HEK293T (cell line): ENCODE measurements at regions not wholly inside any gene's neighbourhood (a gene's known extent, or its start where the extent isn't known, plus 50 kb on each side); places are given as distances from the start of the nearest gene placed in this dataset.

Source experiments
- CTCF ChIA-PET: fragments of 350-600 bp; formaldehyde crosslinking; extraction: SDS; loops from one replicate; lab custom pipeline; 2021; ENCODE audit warnings: antibody characterized with exemption, inconsistent platforms; lab: Yijun Ruan, JAX
- POLR2A ChIA-PET: fragments of 350-600 bp; formaldehyde crosslinking; extraction: SDS; loops from one replicate; lab custom pipeline; 2020; ENCODE audit warnings: antibody characterized with exemption, inconsistent platforms; lab: Yijun Ruan, JAX
- DNase-seq: peaks from one replicate; pipeline ENCODE4 v3.0.0; 2012; ENCODE audit warnings: mixed read lengths; ENCODE audit errors: extremely low spot score
- ARNT ChIP-seq: fragments of 450-650 bp; IDR thresholded peaks from 2 replicates; pipeline ENCODE4 v1.6.1; 2017; ENCODE audit warnings: mild to moderate bottlenecking
- BHLHE40 ChIP-seq: fragments of 450-650 bp; IDR thresholded peaks from 2 replicates; pipeline ENCODE4 v1.6.1; 2016; ENCODE audit warnings: mild to moderate bottlenecking, moderate library complexity, borderline replicate concordance
- CTBP1 ChIP-seq: fragments of 450-650 bp; IDR thresholded peaks from 2 replicates; pipeline ENCODE4 v1.6.1; 2016; ENCODE audit warnings: borderline replicate concordance
- ELF4 ChIP-seq: fragments of 450-650 bp; IDR thresholded peaks from 2 replicates; pipeline ENCODE4 v1.6.1; 2017; ENCODE audit warnings: antibody characterized with exemption
- FOXA1 ChIP-seq: fragments of 450-650 bp; IDR thresholded peaks from 2 replicates; pipeline ENCODE4 v1.6.1; 2016; ENCODE audit warnings: mild to moderate bottlenecking
- FOXK2 ChIP-seq: fragments of 450-650 bp; IDR thresholded peaks from 2 replicates; pipeline ENCODE4 v1.6.1; 2016; ENCODE audit warnings: mild to moderate bottlenecking
- FOXM1 ChIP-seq: fragments of 450-650 bp; IDR thresholded peaks from 2 replicates; pipeline ENCODE4 v1.6.1; 2017; ENCODE audit warnings: mild to moderate bottlenecking, borderline replicate concordance
- HDGF ChIP-seq: fragments of 450-650 bp; IDR thresholded peaks from 2 replicates; pipeline ENCODE4 v1.6.1; 2017; ENCODE audit warnings: antibody characterized with exemption, borderline replicate concordance
- L3MBTL2 ChIP-seq: fragments of 450-650 bp; conservative IDR thresholded peaks from 2 replicates; pipeline ENCODE4 v1.6.1; 2016; ENCODE audit warnings: mild to moderate bottlenecking
- LEF1 ChIP-seq: fragments of 450-650 bp; IDR thresholded peaks from 2 replicates; pipeline ENCODE4 v1.6.1; 2017; ENCODE audit warnings: mild to moderate bottlenecking, borderline replicate concordance
- NFRKB ChIP-seq: fragments of 450-650 bp; IDR thresholded peaks from 2 replicates; pipeline ENCODE4 v1.6.1; 2016; ENCODE audit warnings: mild to moderate bottlenecking, moderate library complexity
- PKNOX1 ChIP-seq: fragments of 450-650 bp; IDR thresholded peaks from 2 replicates; pipeline ENCODE4 v1.6.1; 2016
- SP1 ChIP-seq: fragments of 450-650 bp; IDR thresholded peaks from 2 replicates; pipeline ENCODE4 v1.6.1; 2017
- SUZ12 ChIP-seq: fragments of 450-650 bp; IDR thresholded peaks from 2 replicates; pipeline ENCODE4 v1.6.1; 2016; ENCODE audit warnings: mild to moderate bottlenecking
- TARDBP ChIP-seq: fragments of 450-650 bp; IDR thresholded peaks from 2 replicates; pipeline ENCODE4 v1.6.1; 2016
- ZNF384 ChIP-seq: fragments of 450-650 bp; IDR thresholded peaks from 2 replicates; pipeline ENCODE4 v1.6.1; 2016

DNA sequence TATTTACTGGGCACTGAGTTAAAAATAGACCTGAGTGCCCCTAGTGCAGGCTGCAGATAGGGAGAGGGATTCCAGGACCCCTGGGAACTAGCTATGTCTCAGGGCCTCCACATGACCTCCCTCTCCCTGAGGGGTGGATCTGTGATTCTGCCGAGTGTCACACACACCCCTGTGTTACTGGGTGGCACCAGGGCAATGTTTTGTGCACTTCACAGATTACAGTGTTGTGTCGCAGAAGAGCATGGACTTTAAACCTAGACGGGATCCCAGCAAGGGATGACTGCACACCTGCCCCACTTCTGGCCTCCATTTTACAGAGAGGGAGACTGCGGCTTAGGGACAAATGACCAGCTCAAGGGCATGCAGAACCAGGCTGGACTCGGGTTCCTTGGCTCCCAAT is 65.6 kb downstream of the ZFP36L2 start:
- POLR2A ChIA-PET = no interaction called here

GRCh38 chr2:43159797-43160196 is 66.6 kb downstream of the ZFP36L2 start:
- TF ChIP-seq NFRKB (no peak), LEF1 (no peak), SUZ12 (no peak), L3MBTL2 (no peak), SP1 (no peak), CTBP1 (no peak), ARNT (no peak), HDGF (no peak)
- ChIA-PET CTCF (no interaction called here), POLR2A (no interaction called here)
- no peak for DNase-seq

More for the DNA sequence above, 65.6 kb downstream of the ZFP36L2 start:
- no peak for TF ChIP-seq SUZ12
- no peak for TF ChIP-seq ARNT
- no peak for TF ChIP-seq FOXA1
- TF ChIP-seq FOXM1 = no peak
- TF ChIP-seq TARDBP = no peak
- no peak for TF ChIP-seq BHLHE40
- no peak for TF ChIP-seq L3MBTL2
- TF ChIP-seq CTBP1 = no peak
- TF ChIP-seq ZNF384 = no peak
- TF ChIP-seq SP1 = no peak
- no peak for TF ChIP-seq PKNOX1
- TF ChIP-seq LEF1 = no peak
- no peak for TF ChIP-seq NFRKB
- TF ChIP-seq HDGF = no peak
- TF ChIP-seq FOXK2 = no peak
- TF ChIP-seq ELF4 = no peak
- DNase-seq = no peak
- CTCF ChIA-PET = interaction anchor here (0.6 to 0.9 kb wide), 3 partner anchors 9 to 105 kb away, joined by 3 to 5 read pairs (median 3); no protein-coding TSS in a partner anchor

GRCh38 chr2:43158259-43158880 is 68.0 kb downstream of the ZFP36L2 start:
- CTCF ChIA-PET = interaction anchor here (1.5 kb wide), 1 partner anchor 12 kb away, joined by 4 read pairs; no protein-coding TSS in a partner anchor
- no peak for TF ChIP-seq BHLHE40
- no peak for TF ChIP-seq CTBP1
- no peak for TF ChIP-seq FOXM1
- TF ChIP-seq NFRKB = no peak
- TF ChIP-seq ZNF384 = no peak
- TF ChIP-seq HDGF = no peak
- TF ChIP-seq PKNOX1 = no peak
- no peak for TF ChIP-seq TARDBP
- TF ChIP-seq L3MBTL2 = no peak
- TF ChIP-seq LEF1 = no peak
- no peak for TF ChIP-seq FOXK2
- no peak for TF ChIP-seq SUZ12
- TF ChIP-seq ELF4 = no peak
- TF ChIP-seq FOXA1 = no peak
- TF ChIP-seq SP1 = no peak
- TF ChIP-seq ARNT = no peak
- POLR2A ChIA-PET = no interaction called here
- DNase-seq = no peak

GRCh38 chr2:43157506-43158246 is 68.7 kb downstream of the ZFP36L2 start:
- DNase-seq = no peak
- POLR2A ChIA-PET = no interaction called here
- TF ChIP-seq NFRKB (no peak), PKNOX1 (no peak), LEF1 (no peak), FOXK2 (no peak), SUZ12 (no peak), L3MBTL2 (no peak), BHLHE40 (no peak), FOXM1 (no peak), ZNF384 (no peak), SP1 (no peak), TARDBP (no peak)
- CTCF ChIA-PET = interaction anchor here (1.5 kb wide), 1 partner anchor 12 kb away, joined by 4 read pairs; no protein-coding TSS in a partner anchor

- TF ChIP-seq SUZ12 = no peak
- TF ChIP-seq ELF4 = no peak
- TF ChIP-seq PKNOX1 = no peak
- no peak for TF ChIP-seq ZNF384
- no peak for TF ChIP-seq CTBP1
- no peak for TF ChIP-seq FOXM1
- no peak for TF ChIP-seq TARDBP
- no peak for TF ChIP-seq BHLHE40
- no peak for TF ChIP-seq ARNT
- TF ChIP-seq L3MBTL2 = no peak
- TF ChIP-seq FOXK2 = no peak
- TF ChIP-seq NFRKB = no peak
- no peak for TF ChIP-seq FOXA1
- no peak for TF ChIP-seq SP1
- TF ChIP-seq LEF1 = no peak
- no peak for TF ChIP-seq HDGF
- ChIA-PET POLR2A (interaction anchor here (1.6 kb wide), 1 partner anchor 71 kb away, joined by 4 read pairs; the partner anchor contains the start of gene ZFP36L2), CTCF (no interaction called here)
- no peak for DNase-seq
Observed at GRCh38 chr2:43155851-43156411, 70.5 kb downstream of the ZFP36L2 start.
